GM18505 (cell line): ENCODE measurements at regions not wholly inside any gene's neighbourhood (a gene's known extent, or its start where the extent isn't known, plus 50 kb on each side); places are given as distances from the start of the nearest gene placed in this dataset.

Source experiments
- ATAC-seq: cut with Tn5 transposase; IDR thresholded peaks from one replicate; pipeline ENCODE4 v1.9.1; 2021; ENCODE audit not compliant: unreplicated experiment
- POLR2A ChIP-seq: IDR thresholded peaks from 4 replicates; pipeline ENCODE4 v1.6.1; 2011; ENCODE audit warnings: borderline replicate concordance; ENCODE audit not compliant: insufficient read depth, insufficient read length; ENCODE audit errors: extremely low read depth

- no peak for ATAC-seq
- no peak for TF ChIP-seq POLR2A
Measured at GRCh38 chr9:27967210-27967609, 393.9 kb upstream of the C9orf72 start.

GRCh38 chr9:27977931-27978330 lies 404.6 kb upstream of the C9orf72 start:
- TF ChIP-seq POLR2A: no peak
- ATAC-seq: no peak

- ATAC-seq: no peak
- no peak for TF ChIP-seq POLR2A
Measured at GRCh38 chr9:27985714-27986113, 412.4 kb upstream of the C9orf72 start.

- ATAC-seq: peak; percentile 77
- TF ChIP-seq POLR2A: no peak
Measured at GRCh38 chr9:27990524-27990923, 417.2 kb upstream of the C9orf72 start.

GRCh38 chr9:27991221-27991620 lies 417.9 kb upstream of the C9orf72 start:
- TF ChIP-seq POLR2A: no peak
- no peak for ATAC-seq

- TF ChIP-seq POLR2A: no peak
- no peak for ATAC-seq
Measured at GRCh38 chr9:28001096-28001495, 427.8 kb upstream of the C9orf72 start.

- TF ChIP-seq POLR2A: no peak
- no peak for ATAC-seq
Measured at GRCh38 chr9:28004900-28005299, 431.6 kb upstream of the C9orf72 start.

- no peak for TF ChIP-seq POLR2A
- ATAC-seq: no peak
Measured at GRCh38 chr9:28005779-28006178, 432.5 kb upstream of the C9orf72 start.

- ATAC-seq: no peak
- no peak for TF ChIP-seq POLR2A
Measured at GRCh38 chr9:28007097-28007817, 434.0 kb upstream of the C9orf72 start.

- no peak for TF ChIP-seq POLR2A
- no peak for ATAC-seq
Measured at GRCh38 chr9:28014212-28014611, 440.9 kb upstream of the C9orf72 start.

- TF ChIP-seq POLR2A: no peak
- ATAC-seq: no peak
Measured at GRCh38 chr9:28024676-28025075, 451.4 kb upstream of the C9orf72 start.

- no peak for TF ChIP-seq POLR2A
- no peak for ATAC-seq
Measured at GRCh38 chr9:28025186-28025585, 451.9 kb upstream of the C9orf72 start.

- no peak for ATAC-seq
- no peak for TF ChIP-seq POLR2A
Measured at GRCh38 chr9:28031521-28032267, 458.4 kb upstream of the C9orf72 start.

GRCh38 chr9:28032268-28032590 lies 458.9 kb upstream of the C9orf72 start:
- ATAC-seq: no peak
- TF ChIP-seq POLR2A: no peak
